CD4-positive, alpha-beta T cell treated with Interleukin-15 for 1 hour (primary cell): ENCODE measurements at regions not wholly inside any gene's neighbourhood (a gene's known extent, or its start where the extent isn't known, plus 50 kb on each side); places are given as distances from the start of the nearest gene placed in this dataset.
"Not testable (repeated sequence)": the region's sequence is repeated elsewhere in the genome, so short reads cannot be mapped to it uniquely, and the experiment has no call there.

Experiments
- DNase-seq: peaks from one replicate; pipeline ENCODE4 v3.0.0-alpha.2; 2020

DNA sequence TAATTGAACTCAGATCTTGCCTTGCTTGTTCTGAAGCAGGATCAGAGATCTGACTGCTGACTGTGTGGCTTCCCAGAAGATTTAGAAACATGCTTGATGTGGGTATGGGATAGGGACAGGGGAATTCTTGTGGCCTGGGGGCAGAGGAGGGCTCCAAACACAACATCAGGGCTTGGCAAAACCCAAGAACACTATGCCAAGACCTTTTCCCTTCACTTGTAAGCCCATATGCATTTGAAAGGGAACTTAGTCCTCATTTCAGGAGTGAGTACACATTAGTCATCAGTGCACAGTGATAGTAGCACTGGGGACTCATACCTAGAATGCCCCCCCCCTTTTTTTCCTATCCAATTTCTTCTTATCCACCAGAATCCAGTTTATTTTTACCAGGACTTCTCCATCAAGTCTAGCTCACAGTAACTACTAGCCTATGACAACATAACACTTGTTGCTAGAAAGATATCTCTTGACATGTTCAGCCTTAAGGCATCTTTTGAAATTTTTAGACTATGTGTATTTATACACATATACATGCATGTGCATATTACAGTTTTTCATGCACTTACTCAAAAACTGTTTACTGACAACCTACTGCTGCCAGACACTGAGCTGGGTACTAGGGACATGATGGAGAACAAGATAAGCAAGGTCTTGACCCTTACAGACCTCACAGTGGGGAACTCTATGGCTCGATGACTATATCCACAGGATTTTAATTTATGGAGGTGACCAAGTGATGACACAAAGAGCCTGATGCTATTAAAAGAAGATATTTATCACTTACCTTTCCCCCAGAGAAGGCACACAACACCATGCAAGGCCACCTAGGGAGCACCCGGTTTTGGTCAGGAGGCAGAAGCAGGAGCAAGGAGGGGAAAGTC lies 158.3 kb upstream of the MAP3K1 start:
- DNase-seq: no peak

DNA sequence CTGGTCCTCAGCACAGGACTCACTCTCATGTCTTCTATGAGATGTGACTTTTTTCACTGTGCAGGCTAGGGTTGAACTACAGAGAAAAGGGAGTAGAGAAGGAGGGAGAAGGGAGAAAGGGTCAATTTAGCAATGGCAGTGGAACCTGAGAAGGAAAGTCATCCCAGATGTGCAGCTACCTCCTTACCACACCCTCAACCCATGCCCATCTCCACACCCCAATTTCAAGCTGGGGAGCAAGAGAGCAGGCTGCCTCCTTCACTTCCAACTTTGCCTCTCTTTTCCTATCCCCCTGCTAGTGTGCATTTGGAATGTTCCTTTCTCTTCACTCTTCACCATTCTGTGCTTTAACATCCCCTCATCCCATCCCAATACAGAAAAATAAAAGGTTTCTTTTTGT lies 163.5 kb upstream of the MAP3K1 start:
- no peak for DNase-seq

DNA sequence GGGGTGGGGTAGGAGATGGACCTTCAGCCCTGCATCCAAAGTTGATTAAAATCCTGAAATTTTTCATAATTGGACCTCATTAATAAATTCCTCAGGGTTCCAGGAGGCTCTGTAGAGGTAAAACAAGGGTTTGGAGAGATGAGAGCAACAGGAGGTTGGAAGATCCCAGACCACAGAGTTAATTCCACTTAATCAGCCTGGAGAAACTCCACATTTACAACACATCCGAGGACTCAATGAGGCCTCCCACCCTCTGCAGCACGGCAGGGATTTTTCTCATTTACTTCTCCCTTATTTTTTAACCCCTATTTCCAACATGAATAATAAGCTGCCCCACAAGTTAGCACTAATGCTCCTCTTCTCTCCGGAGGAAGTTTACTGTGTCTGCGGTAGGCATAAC lies 165.0 kb upstream of the MAP3K1 start:
- no peak for DNase-seq

- DNase-seq: no peak
These were observed 165.8 kb upstream of the MAP3K1 start for GRCh38 chr5:56649569-56649968.

- DNase-seq: no peak
These were observed 166.8 kb upstream of the MAP3K1 start for GRCh38 chr5:56648460-56649034.

GRCh38 chr5:56647099-56647850 lies 168.1 kb upstream of the MAP3K1 start:
- no peak for DNase-seq

DNA sequence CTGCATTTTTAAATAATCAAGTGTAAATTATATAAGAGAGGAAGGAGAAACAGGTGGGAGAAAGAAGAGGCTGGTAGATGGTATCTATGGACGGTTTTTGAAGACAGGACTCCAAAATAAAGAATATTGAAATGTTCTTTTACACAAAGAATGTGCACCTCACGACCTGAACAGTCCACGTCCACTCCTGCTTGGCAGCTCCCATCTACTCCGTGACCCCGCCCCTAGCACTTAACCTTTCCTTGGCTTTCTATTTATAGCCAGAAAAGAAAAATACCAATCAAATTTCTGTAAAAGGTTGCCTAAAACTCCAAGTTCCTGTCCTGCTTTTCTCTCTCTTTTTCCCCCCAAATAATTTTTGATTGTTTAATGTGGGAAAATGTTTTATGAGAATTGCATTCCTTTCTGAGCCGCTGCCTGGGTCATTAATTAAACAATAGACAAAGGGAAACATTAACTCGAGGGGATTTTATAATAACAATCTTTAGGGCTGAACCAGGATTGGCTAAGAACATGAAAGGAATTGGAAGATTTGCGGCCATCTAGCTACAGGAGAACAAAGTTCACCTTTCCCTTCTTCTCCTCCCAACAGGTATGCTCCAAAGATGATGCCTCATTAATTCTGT lies 173.6 kb upstream of the MAP3K1 start:
- no peak for DNase-seq

- peak; percentile 47 for DNase-seq
These were observed 174.5 kb upstream of the MAP3K1 start for GRCh38 chr5:56640763-56641406.

- no peak for DNase-seq
These were observed 175.9 kb upstream of the MAP3K1 start for GRCh38 chr5:56639476-56639875.

DNA sequence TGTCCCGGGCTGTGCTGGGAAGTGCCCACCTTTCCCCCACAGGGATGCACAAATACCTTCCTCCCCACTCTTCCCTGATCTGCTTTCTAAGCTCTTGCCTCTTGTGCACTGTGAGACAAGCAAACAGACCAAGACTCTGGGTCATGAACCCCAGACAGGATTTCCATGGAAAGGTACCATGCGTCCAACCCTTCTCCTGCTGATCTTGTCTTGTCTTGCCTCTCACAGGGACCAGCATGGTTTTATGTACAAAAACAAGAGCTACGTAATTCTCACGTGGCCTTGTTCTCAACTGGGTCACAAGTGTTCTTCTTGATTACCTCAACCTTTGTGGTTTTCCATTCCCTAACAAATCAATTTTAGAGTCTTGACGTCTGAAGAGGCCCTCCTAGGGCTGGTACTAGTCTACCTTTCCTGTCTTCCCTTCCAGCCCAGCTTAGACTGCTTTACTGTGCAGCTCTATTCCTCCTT lies 176.5 kb upstream of the MAP3K1 start:
- DNase-seq: no peak

GRCh38 chr5:56638061-56638621 lies 177.2 kb upstream of the MAP3K1 start:
- DNase-seq: no peak

GRCh38 chr5:56637321-56637920 lies 177.9 kb upstream of the MAP3K1 start:
- no peak for DNase-seq

GRCh38 chr5:56633950-56634349 lies 181.4 kb upstream of the MAP3K1 start:
- DNase-seq: no peak

- no peak for DNase-seq
These were observed 182.4 kb upstream of the MAP3K1 start for GRCh38 chr5:56632939-56633338.

DNA sequence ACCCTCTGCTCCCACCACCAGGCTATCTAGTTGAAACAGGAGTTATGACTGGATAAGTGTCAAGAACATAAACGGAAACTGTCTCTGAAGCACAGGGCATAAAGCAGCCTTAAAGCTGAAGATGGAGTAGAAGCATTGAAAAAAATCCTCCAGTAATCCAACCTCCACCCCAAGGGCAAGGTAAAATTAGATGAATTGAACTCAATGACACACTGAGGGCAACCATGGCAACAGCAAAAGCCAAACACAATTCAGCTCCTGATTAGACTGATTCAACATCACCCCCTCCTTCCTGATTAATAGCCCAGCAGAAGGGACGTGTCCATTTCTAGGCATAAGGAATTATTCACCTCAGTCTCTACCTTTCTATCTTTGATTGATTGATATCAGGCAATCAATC lies 183.2 kb upstream of the MAP3K1 start:
- no peak for DNase-seq

- no peak for DNase-seq
These were observed 183.6 kb upstream of the MAP3K1 start for GRCh38 chr5:56631719-56632118.

DNA sequence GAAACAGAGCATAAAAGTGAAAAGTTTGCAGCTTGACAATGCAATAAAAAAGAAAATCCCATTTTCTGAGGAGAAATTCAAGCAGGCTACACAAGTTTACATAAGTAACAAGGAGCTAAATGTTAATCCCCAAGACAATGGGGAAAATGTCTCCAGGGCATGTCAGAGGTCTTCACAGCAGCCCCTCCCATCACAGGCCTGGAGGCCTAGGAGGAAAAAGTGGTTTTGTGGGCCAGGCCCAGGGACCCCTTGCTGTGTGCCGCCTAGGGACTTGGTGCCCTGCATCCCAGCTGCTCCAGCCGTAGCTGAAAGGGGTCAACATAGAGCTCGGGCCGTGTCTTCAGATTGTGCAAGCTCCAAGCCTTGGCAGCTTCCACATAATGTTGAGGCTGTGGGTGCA lies 186.7 kb upstream of the MAP3K1 start:
- DNase-seq: not testable (repeated sequence)

DNA sequence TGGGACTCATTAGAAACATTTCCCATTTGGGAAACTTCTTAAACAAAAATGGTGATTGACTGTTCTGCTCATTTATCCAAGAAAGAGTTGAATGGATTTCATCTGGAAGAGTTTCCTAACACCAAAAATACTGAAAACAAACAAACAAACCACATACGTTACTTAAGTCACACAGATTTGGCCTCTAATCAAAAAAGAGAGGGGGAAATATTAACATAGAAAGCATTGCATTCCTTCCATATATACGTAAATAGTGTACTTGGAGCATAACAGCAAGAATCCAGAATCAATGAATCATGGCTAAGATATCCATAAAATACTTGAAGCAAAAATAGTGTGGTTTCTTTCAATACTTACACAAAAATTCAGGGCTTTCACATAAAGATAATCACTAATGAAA lies 189.8 kb upstream of the MAP3K1 start:
- no peak for DNase-seq

GRCh38 chr5:56624751-56625150 lies 190.6 kb upstream of the MAP3K1 start:
- DNase-seq: no peak

DNA sequence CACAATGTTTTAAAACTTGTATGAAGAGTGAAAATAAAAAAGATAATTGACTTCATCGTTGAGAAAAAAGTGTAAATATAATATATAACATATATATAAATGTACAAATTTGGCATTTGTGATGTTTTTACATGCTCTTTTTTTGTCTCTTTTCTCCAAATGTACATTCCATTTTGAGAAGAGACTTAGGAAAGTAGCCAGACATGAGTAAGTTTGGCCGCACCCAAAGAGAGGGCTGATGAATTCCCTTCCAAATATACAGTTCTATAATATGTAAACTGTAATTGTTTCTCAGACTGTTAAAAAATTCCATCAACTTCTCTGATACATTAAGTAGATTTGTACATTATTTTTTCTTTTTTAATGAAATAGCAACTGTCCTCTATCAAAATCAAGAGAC lies 193.2 kb upstream of the MAP3K1 start:
- no peak for DNase-seq

GRCh38 chr5:56620903-56621677 lies 194.3 kb upstream of the MAP3K1 start:
- DNase-seq: no peak
